SK-N-SH (cell line): ENCODE measurements at regions not wholly inside any gene's neighbourhood (a gene's known extent, or its start where the extent isn't known, plus 50 kb on each side); places are given as distances from the start of the nearest gene placed in this dataset.
A peak's percentile ranks its signal among the peaks of the same experiment; 100 is the strongest.

Experiments
- CTCF ChIA-PET: fragments of 300-600, 350-600 bp; formaldehyde crosslinking; extraction: SDS; loops from one replicate; lab custom pipeline; 2021; lab: Yijun Ruan, JAX
- POLR2A ChIA-PET: fragments of 350-600 bp; sonication (Branson Sonifier 250); formaldehyde crosslinking; extraction: SDS; loops from one replicate; lab custom pipeline; 2020; ENCODE audit warnings: antibody characterized with exemption, inconsistent platforms; lab: Yijun Ruan, JAX
- DNase-seq: peaks from one replicate; pipeline ENCODE4 v3.0.0; 2012
- H2AFZ ChIP-seq: fragments of 200-600 bp; sonication (generic); 2 replicates; pipeline ENCODE4 v1.8.1; 2016; ENCODE audit warnings: antibody characterized with exemption, mild to moderate bottlenecking, low read depth
- H3F3A ChIP-seq: fragments of 200-600 bp; sonication (generic); replicated peaks from 2 replicates; pipeline ENCODE3; 2016; ENCODE audit warnings: antibody characterized with exemption, mild to moderate bottlenecking; ENCODE audit not compliant: insufficient read depth
- H3K27ac ChIP-seq, 2 experiments: fragments of 200-500 bp in 1 of 2; fragments of 200-600 bp in 1 of 2; sonication (Bioruptor generic) in 1 of 2; sonication (generic), shearing (Covaris generic) in 1 of 2; 2 replicates each; pipeline versions ENCODE4 v1.5.1 to v1.6.1; 2014 to 2016; ENCODE audit warnings: low read depth in 2 of 2, inconsistent platforms in 1 of 2, low read length in 1 of 2, mild to moderate bottlenecking in 1 of 2, mixed read lengths in 1 of 2
- H3K27me3 ChIP-seq: fragments of 200-600 bp; sonication (generic), shearing (Covaris generic); 2 replicates; pipeline ENCODE4 v1.6.1; 2016; ENCODE audit warnings: mixed run types; ENCODE audit not compliant: insufficient read depth
- H3K36me3 ChIP-seq, 2 experiments: fragments of 200-500 bp in 1 of 2; fragments of 200-600 bp in 1 of 2; sonication (Bioruptor generic) in 1 of 2; sonication (generic) in 1 of 2; replicated peaks in 1 of 2; 2 replicates each; pipeline versions ENCODE3 to v1.5.1; 2014 to 2016; ENCODE audit warnings: low read length in 1 of 2, mild to moderate bottlenecking in 1 of 2; ENCODE audit not compliant: insufficient read depth in 2 of 2, control insufficient read depth in 1 of 2
- H3K4me1 ChIP-seq, 2 experiments: fragments of 200-500 bp in 1 of 2; fragments of 200-600 bp in 1 of 2; sonication (Bioruptor generic) in 1 of 2; sonication (generic), shearing (Covaris generic) in 1 of 2; 2 replicates each; pipeline versions ENCODE4 v1.5.1 to v1.6.1; 2014 to 2016; ENCODE audit warnings: low read depth in 1 of 2, low read length in 1 of 2, mixed run types in 1 of 2; ENCODE audit not compliant: insufficient read depth in 2 of 2, control insufficient read depth in 1 of 2
- H3K4me2 ChIP-seq: fragments of 200-600 bp; sonication (generic), shearing (Covaris generic); 2 replicates; pipeline ENCODE4 v1.6.1; 2017; ENCODE audit warnings: mixed run types
- H3K4me3 ChIP-seq, 2 experiments: fragments of 200-500 bp in 1 of 2; fragments of 200-600 bp in 1 of 2; sonication (Bioruptor generic) in 1 of 2; sonication (generic), shearing (Covaris generic) in 1 of 2; 2 replicates each; pipeline versions ENCODE4 v1.5.1 to v1.8.1; 2014 to 2016; ENCODE audit warnings: low read depth in 2 of 2, inconsistent platforms in 1 of 2, low read length in 1 of 2, mild to moderate bottlenecking in 1 of 2, mixed read lengths in 1 of 2, moderate library complexity in 1 of 2
- H3K79me2 ChIP-seq: fragments of 200-600 bp; sonication (generic); 2 replicates; pipeline ENCODE4 v1.8.1; 2017; ENCODE audit warnings: mild to moderate bottlenecking; ENCODE audit not compliant: insufficient read depth
- H3K9ac ChIP-seq: fragments of 200-600 bp; sonication (generic); 2 replicates; pipeline ENCODE4 v1.6.1; 2017; ENCODE audit warnings: mixed run types
- H3K9me2 ChIP-seq: fragments of 200-600 bp; sonication (generic); 2 replicates; pipeline ENCODE4 v1.6.1; 2017; ENCODE audit warnings: mixed run types
- H3K9me3 ChIP-seq: fragments of 200-600 bp; sonication (generic); 2 replicates; pipeline ENCODE4 v1.6.1; 2017; ENCODE audit warnings: mixed run types, mild to moderate bottlenecking, moderate library complexity
- H4K20me1 ChIP-seq: fragments of 200-600 bp; sonication (generic); 2 replicates; pipeline ENCODE4 v1.6.1; 2017; ENCODE audit warnings: mild to moderate bottlenecking, mixed run types; ENCODE audit not compliant: insufficient read depth
- CHD2 ChIP-seq: fragments of 150-350 bp; IDR thresholded peaks from 2 replicates; pipeline ENCODE4 v1.6.1; 2018; ENCODE audit warnings: low read length; ENCODE audit not compliant: partially characterized antibody
- ELF1 ChIP-seq: IDR thresholded peaks from 2 replicates; pipeline ENCODE4 v1.4.0; 2012
- EP300 ChIP-seq, 2 experiments: IDR thresholded peaks; 2 replicates each; pipeline versions ENCODE4 v1.4.0 to v1.6.1; 2012; ENCODE audit warnings: borderline replicate concordance in 1 of 2, low read depth in 1 of 2, low read length in 1 of 2
- EZH2phosphoT487 ChIP-seq: fragments of 200-600 bp; sonication (generic); IDR thresholded peaks from 2 replicates; pipeline ENCODE4 v1.6.1; 2017; ENCODE audit warnings: low read depth, mixed run types, mild to moderate bottlenecking, antibody characterized with exemption, moderate library complexity, borderline replicate concordance
- FOSL2 ChIP-seq: IDR thresholded peaks from 2 replicates; pipeline ENCODE4 v1.4.0; 2012; ENCODE audit warnings: low read depth, mild to moderate bottlenecking, moderate library complexity, borderline replicate concordance
- FOXJ3 ChIP-seq: sonication (generic); formaldehyde crosslinking; IDR thresholded peaks from 2 replicates; pipeline ENCODE4 v1.5.1; 2020; ENCODE audit warnings: mild to moderate bottlenecking, missing genetic modification reagents
- FOXM1 ChIP-seq: IDR thresholded peaks from 2 replicates; pipeline ENCODE4 v1.4.0; 2012; ENCODE audit warnings: low read depth, mild to moderate bottlenecking
- JUND ChIP-seq: IDR thresholded peaks from 2 replicates; pipeline ENCODE4 v1.4.0; 2012
- MAX ChIP-seq: IDR thresholded peaks from 2 replicates; pipeline ENCODE4 v1.4.0; 2012; ENCODE audit warnings: low read depth
- MEF2A ChIP-seq: IDR thresholded peaks from 2 replicates; pipeline ENCODE4 v1.4.0; 2012; ENCODE audit warnings: low read depth, borderline replicate concordance
- MXI1 ChIP-seq: IDR thresholded peaks from 2 replicates; pipeline ENCODE4 v1.6.1; 2012; ENCODE audit warnings: mild to moderate bottlenecking, low read depth, low read length, improper control_type of control experiment
- NRF1 ChIP-seq: IDR thresholded peaks from 2 replicates; pipeline ENCODE4 v1.6.1; 2012; ENCODE audit warnings: low read depth, mild to moderate bottlenecking, low read length
- RAD21 ChIP-seq: IDR thresholded peaks from 2 replicates; pipeline ENCODE4 v1.6.1; 2012; ENCODE audit warnings: mild to moderate bottlenecking, low read length
- RXRA ChIP-seq: IDR thresholded peaks from 2 replicates; pipeline ENCODE4 v1.4.0; 2012; ENCODE audit warnings: low read depth, mild to moderate bottlenecking, borderline replicate concordance
- SIN3A ChIP-seq: IDR thresholded peaks from 2 replicates; pipeline ENCODE4 v1.6.1; 2012; ENCODE audit warnings: low read depth, mild to moderate bottlenecking, low read length, moderate library complexity, borderline replicate concordance
- SMC3 ChIP-seq: IDR thresholded peaks from 2 replicates; pipeline ENCODE4 v1.6.1; 2012; ENCODE audit warnings: low read depth, low read length, improper control_type of control experiment
- USF2 ChIP-seq: fragments of 150-350 bp; IDR thresholded peaks from 2 replicates; pipeline ENCODE4 v1.6.1; 2017; ENCODE audit warnings: antibody characterized with exemption, low read length, low read depth, borderline replicate concordance
- YY1 ChIP-seq: IDR thresholded peaks from 2 replicates; pipeline ENCODE4 v1.4.0; 2012; ENCODE audit warnings: low read depth, mild to moderate bottlenecking
- WGBS: methylation state at CpG from one replicate; pipeline ENCODE4 v1.1.6; 2017; ENCODE audit warnings: low lambda C conversion rate; 5-methylcytosine and 5-hydroxymethylcytosine counted together
- TF ChIP-seq, protein P1 (sequence below): IDR thresholded peaks from 2 replicates; pipeline ENCODE4 v1.4.0; 2012; ENCODE audit warnings: low read depth, borderline replicate concordance
- TF ChIP-seq, protein P2 (sequence below): fragments of 150-350 bp; IDR thresholded peaks from 2 replicates; pipeline ENCODE4 v1.6.1; 2016; ENCODE audit warnings: mild to moderate bottlenecking, low read depth, low read length

DNA sequence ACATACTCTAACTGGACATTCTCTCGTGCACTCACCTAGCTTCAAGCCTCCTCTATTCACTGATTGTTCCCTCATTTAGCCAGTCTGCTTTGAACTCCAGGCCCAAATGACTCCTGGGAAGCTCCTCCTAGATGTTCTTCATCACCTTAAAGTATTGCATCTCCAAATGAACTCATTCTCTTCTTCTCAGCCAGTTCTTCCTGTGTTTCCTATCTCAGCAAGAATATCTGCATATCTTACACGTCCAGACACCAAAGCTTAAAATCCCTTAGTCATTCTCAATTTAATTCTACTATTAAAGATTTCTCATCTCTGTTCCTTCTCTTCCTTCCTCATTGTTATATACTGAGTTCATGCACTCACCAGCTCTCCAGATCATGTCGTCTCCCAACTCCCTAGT lies 118.6 kb upstream of the DAB2 start:
- WGBS: 34% methylated on average over 3 of the region's 3 CpGs
- ChIA-PET CTCF (interaction anchor here (0.7 to 2.8 kb wide), 2 partner anchors 167 to 232 kb away, joined by 3 to 9 read pairs; no protein-coding TSS in a partner anchor), POLR2A (no interaction called here)
- peaks cover 0 to 10% of the 10 kb centered on the region in 2 experiments; a peak in 1 of 4 replicates for H3K4me1 ChIP-seq
- H3K27me3 ChIP-seq: no peaks in the 10 kb centered on the region
- H3K79me2 ChIP-seq: no peaks in the 10 kb centered on the region
- H4K20me1 ChIP-seq: no peaks in the 10 kb centered on the region
- no peak overlapping the region for H3K4me2 ChIP-seq
- H3K9me2 ChIP-seq: no peaks in the 10 kb centered on the region
- no peaks in the 10 kb centered on the region for H3F3A ChIP-seq
- no peaks in the 10 kb centered on the region for H3K9me3 ChIP-seq
- H3K4me3 ChIP-seq: no peak overlapping the region
- H3K27ac ChIP-seq: 0 out of 4 replicates have a peak overlapping the region, but pooled peaks of 1 of the 2 experiments have one; percentile 1
- TF ChIP-seq, protein P1, sequence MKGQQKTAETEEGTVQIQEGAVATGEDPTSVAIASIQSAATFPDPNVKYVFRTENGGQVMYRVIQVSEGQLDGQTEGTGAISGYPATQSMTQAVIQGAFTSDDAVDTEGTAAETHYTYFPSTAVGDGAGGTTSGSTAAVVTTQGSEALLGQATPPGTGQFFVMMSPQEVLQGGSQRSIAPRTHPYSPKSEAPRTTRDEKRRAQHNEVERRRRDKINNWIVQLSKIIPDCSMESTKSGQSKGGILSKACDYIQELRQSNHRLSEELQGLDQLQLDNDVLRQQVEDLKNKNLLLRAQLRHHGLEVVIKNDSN: no peak
- no peak for TF ChIP-seq EP300 (IDR thresholded peaks at IDR 0.05; ENCODE audit: borderline replicate concordance in 1 of 2, low read depth in 1 of 2, low read length in 1 of 2)
- no peaks in the 10 kb centered on the region for H3K36me3 ChIP-seq
- no peak overlapping the region for H3K9ac ChIP-seq
- DNase-seq: no peak
- no peak overlapping the region; the same call in 1 of the 2 replicates for H2AFZ ChIP-seq

DNA sequence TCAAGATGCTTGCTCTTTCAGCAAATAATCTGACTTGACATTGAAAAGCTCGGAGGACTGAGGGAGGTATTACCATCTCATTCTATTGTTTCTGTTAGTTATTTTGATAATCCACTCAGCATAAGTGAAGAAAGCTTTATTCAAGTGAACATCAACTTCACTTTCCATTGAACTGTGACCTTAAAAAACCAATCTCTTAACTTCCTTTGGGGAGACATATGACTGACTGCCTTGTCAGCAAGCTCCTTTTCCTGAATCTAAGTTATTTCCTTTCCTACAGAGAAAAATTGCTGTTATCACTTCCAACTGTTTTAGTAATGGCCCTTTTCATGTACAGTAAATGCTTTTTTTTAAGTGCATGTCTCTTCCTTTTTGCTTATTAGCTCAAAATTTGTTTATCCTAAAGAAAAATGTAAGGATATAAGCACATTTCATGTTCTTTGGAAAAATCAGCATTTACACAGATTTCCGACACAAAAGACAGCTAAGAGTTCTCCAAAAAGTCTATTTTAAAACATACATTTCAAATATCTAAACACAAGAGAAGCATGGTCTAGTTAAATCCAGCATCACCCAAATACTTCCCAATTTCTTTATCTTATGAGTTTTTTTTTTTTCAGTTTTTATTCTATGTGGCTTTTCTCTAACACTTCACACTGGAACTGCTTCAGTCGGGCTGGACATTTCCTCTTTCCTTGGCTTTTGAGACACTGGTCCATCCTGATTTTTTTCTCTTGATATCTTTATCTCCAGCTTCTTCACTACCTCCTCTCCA lies 117.9 kb upstream of the DAB2 start:
- POLR2A ChIA-PET: no interaction called here

More for the DNA sequence above, 117.9 kb upstream of the DAB2 start:
- Histone ChIP-seq H4K20me1 (no peaks in the 10 kb centered on the region), H3K4me1 (peaks cover 0 to 10% of the 10 kb centered on the region in 2 experiments; a peak in 1 of 4 replicates), H3K4me2 (no peak overlapping the region), H3K36me3 (no peaks in the 10 kb centered on the region), H3K9me3 (no peaks in the 10 kb centered on the region), H3K79me2 (no peaks in the 10 kb centered on the region), H3K27me3 (no peaks in the 10 kb centered on the region), H3F3A (no peaks in the 10 kb centered on the region), H2AFZ (no peak overlapping the region), H3K4me3 (no peak overlapping the region), H3K9me2 (no peaks in the 10 kb centered on the region), H3K9ac (no peak overlapping the region), H3K27ac (no peak overlapping the region)
- no peak for DNase-seq
- TF ChIP-seq NRF1 (no peak), JUND (no peak), ELF1 (no peak), CHD2 (no peak), EZH2phosphoT487 (no peak), MXI1 (no peak), SIN3A (no peak), FOSL2 (no peak), RXRA (no peak), RAD21 (no peak), MAX (no peak), FOXJ3 (CRISPR knock-in tag) (no peak), FOXM1 (no peak), USF2 (no peak), YY1 (no peak), SMC3 (no peak), MEF2A (no peak)
- TF ChIP-seq, protein P2, sequence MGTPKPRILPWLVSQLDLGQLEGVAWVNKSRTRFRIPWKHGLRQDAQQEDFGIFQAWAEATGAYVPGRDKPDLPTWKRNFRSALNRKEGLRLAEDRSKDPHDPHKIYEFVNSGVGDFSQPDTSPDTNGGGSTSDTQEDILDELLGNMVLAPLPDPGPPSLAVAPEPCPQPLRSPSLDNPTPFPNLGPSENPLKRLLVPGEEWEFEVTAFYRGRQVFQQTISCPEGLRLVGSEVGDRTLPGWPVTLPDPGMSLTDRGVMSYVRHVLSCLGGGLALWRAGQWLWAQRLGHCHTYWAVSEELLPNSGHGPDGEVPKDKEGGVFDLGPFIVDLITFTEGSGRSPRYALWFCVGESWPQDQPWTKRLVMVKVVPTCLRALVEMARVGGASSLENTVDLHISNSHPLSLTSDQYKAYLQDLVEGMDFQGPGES: no peak
- TF ChIP-seq, protein P1: no peak
- WGBS: 51% methylated on average over 3 of the region's 3 CpGs
- CTCF ChIA-PET: interaction anchor here (0.7 to 2.8 kb wide), 2 partner anchors 166 to 232 kb away, joined by 3 to 9 read pairs; no protein-coding TSS in a partner anchor
